GM19023 (cell line): ENCODE measurements at regions not wholly inside any gene's neighbourhood (a gene's known extent, or its start where the extent isn't known, plus 50 kb on each side); places are given as distances from the start of the nearest gene placed in this dataset.

ENCODE experiments used
- ATAC-seq: cut with Tn5 transposase; IDR thresholded peaks from one replicate; pipeline ENCODE4 v1.9.1; 2021; ENCODE audit warnings: mild to moderate bottlenecking, moderate library complexity; ENCODE audit not compliant: unreplicated experiment

GRCh38 chr15:47473832-47474231, 243.5 kb upstream of the SEMA6D start:
- no peak for ATAC-seq

- no peak for ATAC-seq
Measured at GRCh38 chr15:47475336-47475735, 242.0 kb upstream of the SEMA6D start.

GRCh38 chr15:47477341-47477740, 240.0 kb upstream of the SEMA6D start:
- ATAC-seq: no peak

DNA sequence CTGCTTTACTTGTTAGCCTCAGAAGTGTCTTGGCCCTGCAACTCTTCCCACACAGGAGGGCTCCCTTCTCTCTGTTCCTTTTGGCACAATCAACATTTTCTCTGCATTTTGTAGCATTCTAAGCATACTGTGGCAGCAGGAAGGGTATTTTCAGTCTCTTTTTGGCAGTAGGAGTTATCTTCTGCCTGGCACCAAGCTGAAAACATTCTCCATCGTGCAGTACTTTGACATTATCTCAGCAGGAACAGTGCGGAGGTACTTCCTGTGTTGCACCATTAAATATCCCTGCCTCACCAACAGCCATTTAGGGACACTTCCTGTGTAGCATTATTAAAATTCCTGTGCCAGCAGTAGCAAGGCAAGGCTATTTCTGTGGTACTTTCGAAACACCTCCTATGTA, 233.2 kb upstream of the SEMA6D start:
- ATAC-seq: no peak

DNA sequence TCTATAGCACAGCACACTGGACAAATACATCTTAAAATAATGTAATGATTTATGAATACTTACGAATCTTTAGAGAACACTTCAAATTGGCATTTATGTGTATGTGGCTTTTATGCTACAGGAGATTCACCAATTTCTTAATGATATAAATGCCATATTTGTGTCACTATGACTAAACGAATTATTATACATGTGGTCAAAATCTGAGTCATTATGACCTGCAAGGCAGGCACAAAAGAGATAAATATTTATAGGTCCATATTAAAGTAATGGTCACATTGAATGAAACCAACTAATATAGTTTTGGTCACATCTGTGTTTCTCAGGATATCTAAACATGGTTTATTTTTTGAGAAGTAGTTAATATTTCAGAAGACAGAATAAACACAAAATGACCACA, 232.3 kb upstream of the SEMA6D start:
- ATAC-seq: no peak

- no peak for ATAC-seq
Measured at GRCh38 chr15:47485419-47485818, 231.9 kb upstream of the SEMA6D start.

GRCh38 chr15:47486040-47486439, 231.3 kb upstream of the SEMA6D start:
- no peak for ATAC-seq

DNA sequence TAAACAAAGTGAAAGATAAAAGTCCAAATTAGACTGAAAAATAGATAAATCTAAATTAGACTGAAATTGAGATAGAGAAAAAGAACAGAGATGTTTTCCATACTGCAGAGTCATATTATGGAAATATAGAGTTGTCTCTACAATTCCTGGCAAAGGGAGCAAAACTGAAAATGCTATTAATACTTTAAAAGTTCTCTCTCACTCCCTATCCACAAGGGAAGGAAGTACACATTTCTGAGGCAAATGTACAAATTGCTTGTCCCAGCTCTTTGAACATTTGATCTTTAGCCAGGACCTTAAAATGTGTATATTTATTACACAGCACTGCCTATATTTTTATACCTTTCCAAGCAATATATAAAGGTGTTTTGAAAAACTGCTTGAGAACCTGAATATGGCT, 225.1 kb upstream of the SEMA6D start:
- ATAC-seq: no peak

- no peak for ATAC-seq
Measured at GRCh38 chr15:47493357-47494247, 223.7 kb upstream of the SEMA6D start.

GRCh38 chr15:47496343-47497185, 220.7 kb upstream of the SEMA6D start:
- ATAC-seq: no peak

- ATAC-seq: no peak
Measured at GRCh38 chr15:47500842-47501241, 216.5 kb upstream of the SEMA6D start.

GRCh38 chr15:47502041-47502440, 215.3 kb upstream of the SEMA6D start:
- ATAC-seq: no peak

GRCh38 chr15:47503876-47504275, 213.4 kb upstream of the SEMA6D start:
- ATAC-seq: no peak

GRCh38 chr15:47504624-47505256, 212.6 kb upstream of the SEMA6D start:
- ATAC-seq: no peak

DNA sequence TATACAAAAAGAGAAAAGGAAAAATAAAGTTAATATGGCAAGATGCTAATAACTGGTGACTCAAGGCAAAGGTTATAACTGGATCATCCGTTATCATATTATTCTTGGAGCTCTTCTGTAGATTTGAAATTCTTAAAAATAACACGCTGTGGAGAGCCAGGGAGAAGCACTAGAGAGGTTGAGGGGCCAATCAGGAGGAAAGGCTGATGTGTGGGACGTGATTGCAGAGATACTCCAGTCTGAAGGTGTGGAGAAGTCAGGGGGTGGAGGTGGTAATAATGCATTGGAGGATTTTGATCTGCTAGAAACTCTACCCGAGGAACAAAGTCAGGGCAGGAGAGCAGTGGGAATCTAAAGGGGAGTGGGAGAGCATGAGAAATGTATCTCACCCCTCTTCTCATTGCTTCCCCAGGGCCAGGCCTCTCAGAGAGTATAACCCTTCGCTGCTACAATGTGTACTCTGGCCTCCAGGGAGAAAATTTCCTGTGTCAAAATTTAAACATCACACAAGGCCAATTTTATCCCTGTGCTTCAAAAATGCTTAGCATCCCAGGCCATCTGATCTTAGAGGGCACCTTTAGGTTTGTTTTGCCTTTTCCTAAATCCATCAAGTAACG, 211.5 kb upstream of the SEMA6D start:
- ATAC-seq: no peak

DNA sequence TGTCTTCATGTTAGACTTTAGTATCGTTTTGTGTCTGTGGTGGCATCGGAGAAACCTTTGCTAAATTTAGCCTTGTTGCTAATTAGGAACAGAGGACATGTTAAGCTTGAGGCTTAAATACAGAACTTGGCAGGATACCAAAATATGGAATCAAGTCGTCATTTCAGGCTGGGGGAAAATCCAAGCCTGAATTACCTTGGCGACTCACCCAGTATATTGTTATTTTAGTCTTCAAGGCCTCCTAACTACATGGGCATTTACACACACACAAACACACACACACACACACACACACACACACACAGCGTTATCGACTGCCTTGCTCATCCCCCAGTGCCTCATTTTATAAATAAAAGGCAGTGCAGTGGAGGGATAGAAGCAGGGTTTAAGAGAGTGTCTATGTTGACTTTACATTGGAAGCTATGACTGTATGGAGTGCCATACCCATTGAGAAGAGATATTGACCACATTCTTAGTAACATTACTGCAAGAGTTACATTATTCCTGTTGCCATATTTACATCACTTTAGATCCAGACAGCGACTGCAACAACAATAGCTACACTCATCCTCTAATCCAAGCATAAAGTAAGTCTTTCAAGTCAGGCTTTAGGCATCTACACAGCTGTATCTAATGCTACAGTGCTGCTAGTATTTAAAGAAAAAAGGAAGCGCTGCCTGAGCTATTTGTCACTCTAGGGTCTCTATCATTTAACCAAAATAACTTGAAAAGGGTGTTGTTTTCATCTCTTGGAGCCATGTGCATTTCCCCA, 210.8 kb upstream of the SEMA6D start:
- ATAC-seq: no peak

- ATAC-seq: no peak
Measured at GRCh38 chr15:47507221-47507985, 209.9 kb upstream of the SEMA6D start.

DNA sequence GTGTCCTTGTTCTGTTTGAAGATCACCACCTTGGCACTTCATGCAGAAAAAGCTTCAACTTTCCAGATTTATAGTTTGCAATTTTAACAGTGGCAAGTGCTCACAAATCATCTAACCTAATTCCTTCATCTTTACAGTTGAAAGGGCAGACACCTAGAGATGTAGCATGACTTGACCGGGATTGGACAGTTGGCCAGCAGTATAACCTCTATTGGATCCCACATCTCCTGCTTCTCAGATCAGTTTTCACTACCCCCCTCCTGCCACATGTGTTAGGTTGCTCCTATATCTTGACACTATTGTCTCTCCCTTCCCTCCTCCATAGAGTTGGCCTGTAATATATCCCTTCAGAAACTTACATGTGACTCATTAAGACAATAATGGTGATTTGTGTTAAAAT, 206.0 kb upstream of the SEMA6D start:
- no peak for ATAC-seq

DNA sequence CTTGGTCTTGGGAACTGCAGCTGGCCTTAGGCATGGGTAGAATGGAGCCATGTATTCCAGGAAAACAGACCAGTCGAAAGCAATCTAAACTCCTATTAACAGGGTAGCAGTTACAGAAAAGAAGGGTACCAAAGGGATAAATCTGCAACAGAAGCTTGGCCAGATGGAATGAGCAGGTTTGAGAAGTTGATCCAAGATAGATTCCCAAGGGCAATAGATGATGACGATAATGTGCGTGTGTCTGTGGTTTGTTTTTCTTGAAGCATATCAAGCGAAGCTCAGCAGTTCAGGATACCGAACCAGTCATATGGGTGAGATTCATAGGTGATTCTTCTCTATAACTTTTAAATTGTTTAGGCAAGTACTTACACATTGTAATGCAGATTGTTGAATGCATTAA, 203.8 kb upstream of the SEMA6D start:
- no peak for ATAC-seq
